ENCODE measurements at regions not wholly inside any gene's neighbourhood (a gene's known extent, or its start where the extent isn't known, plus 50 kb on each side); places are given as distances from the start of the nearest gene placed in this dataset.
"Not testable (repeated sequence)": the region's sequence is repeated elsewhere in the genome, so short reads cannot be mapped to it uniquely, and the experiment has no call there.

GRCh38 chr18:45343365-45343764, 271.9 kb upstream of the SLC14A2 start:
- TF ChIP-seq, protein P1, sequence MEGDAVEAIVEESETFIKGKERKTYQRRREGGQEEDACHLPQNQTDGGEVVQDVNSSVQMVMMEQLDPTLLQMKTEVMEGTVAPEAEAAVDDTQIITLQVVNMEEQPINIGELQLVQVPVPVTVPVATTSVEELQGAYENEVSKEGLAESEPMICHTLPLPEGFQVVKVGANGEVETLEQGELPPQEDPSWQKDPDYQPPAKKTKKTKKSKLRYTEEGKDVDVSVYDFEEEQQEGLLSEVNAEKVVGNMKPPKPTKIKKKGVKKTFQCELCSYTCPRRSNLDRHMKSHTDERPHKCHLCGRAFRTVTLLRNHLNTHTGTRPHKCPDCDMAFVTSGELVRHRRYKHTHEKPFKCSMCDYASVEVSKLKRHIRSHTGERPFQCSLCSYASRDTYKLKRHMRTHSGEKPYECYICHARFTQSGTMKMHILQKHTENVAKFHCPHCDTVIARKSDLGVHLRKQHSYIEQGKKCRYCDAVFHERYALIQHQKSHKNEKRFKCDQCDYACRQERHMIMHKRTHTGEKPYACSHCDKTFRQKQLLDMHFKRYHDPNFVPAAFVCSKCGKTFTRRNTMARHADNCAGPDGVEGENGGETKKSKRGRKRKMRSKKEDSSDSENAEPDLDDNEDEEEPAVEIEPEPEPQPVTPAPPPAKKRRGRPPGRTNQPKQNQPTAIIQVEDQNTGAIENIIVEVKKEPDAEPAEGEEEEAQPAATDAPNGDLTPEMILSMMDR (IDR thresholded peaks at IDR 0.05; ENCODE audit: low read depth, low read length), result no peak
- no peak overlapping the region for H3K4me3 ChIP-seq (ENCODE audit: low read depth, low read length)
- peaks cover 88% of the 10 kb centered on the region for H3K27me3 ChIP-seq (ENCODE audit: insufficient read depth, low read depth, severe bottlenecking)
- H3K36me3 ChIP-seq, result no peaks in the 10 kb centered on the region
- no peak for DNase-seq
- H3K27ac ChIP-seq, result no peak overlapping the region
- peaks cover 5% of the 10 kb centered on the region for H3K9me3 ChIP-seq (ENCODE audit: severe bottlenecking)

DNA sequence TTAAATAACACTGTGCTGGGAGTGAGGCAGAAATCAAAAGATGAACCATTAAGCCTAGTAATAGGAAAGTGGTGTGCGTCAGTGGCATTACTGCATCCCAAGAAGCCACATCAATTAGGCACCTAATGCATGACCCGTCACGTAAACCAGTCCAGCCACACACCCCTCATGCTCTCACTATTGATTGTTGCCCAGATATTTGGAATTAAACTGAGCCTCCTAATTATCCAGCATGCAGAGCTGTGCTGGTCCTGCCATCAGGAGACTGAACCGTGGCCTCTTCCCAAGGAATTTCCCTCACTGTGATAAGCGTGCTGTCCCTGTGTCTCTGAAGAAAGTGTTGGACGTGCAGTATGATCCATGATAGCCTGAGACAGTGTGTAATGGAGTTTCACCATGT, 270.6 kb upstream of the SLC14A2 start:
- peaks cover 91% of the 10 kb centered on the region for H3K27me3 ChIP-seq (ENCODE audit: insufficient read depth, low read depth, severe bottlenecking)
- not testable (repeated sequence) for H3K36me3 ChIP-seq; DNase-seq; H3K4me3 ChIP-seq (ENCODE audit: low read depth, low read length); H3K27ac ChIP-seq; H3K9me3 ChIP-seq (ENCODE audit: severe bottlenecking)

- peaks cover 92% of the 10 kb centered on the region for H3K27me3 ChIP-seq (ENCODE audit: insufficient read depth, low read depth, severe bottlenecking)
- DNase-seq, result no peak
- no peak overlapping the region for H3K4me3 ChIP-seq (ENCODE audit: low read depth, low read length)
- TF ChIP-seq, protein P1 (IDR thresholded peaks at IDR 0.05; ENCODE audit: low read depth, low read length), result no peak
- H3K36me3 ChIP-seq, result no peaks in the 10 kb centered on the region
- H3K9me3 ChIP-seq (ENCODE audit: severe bottlenecking), result peaks cover 5% of the 10 kb centered on the region
- no peak overlapping the region for H3K27ac ChIP-seq
Measured at GRCh38 chr18:45349019-45349418, 266.3 kb upstream of the SLC14A2 start.

- no peak overlapping the region for H3K27ac ChIP-seq
- H3K27me3 ChIP-seq (ENCODE audit: insufficient read depth, low read depth, severe bottlenecking), result peaks cover 92% of the 10 kb centered on the region
- no peak overlapping the region for H3K4me3 ChIP-seq (ENCODE audit: low read depth, low read length)
Measured at GRCh38 chr18:45349467-45349866, 265.8 kb upstream of the SLC14A2 start.

GRCh38 chr18:45350404-45351156, 264.7 kb upstream of the SLC14A2 start:
- TF ChIP-seq, protein P1 (IDR thresholded peaks at IDR 0.05; ENCODE audit: low read depth, low read length), result no peak
- H3K27ac ChIP-seq, result no peak overlapping the region
- peaks cover 93% of the 10 kb centered on the region for H3K27me3 ChIP-seq (ENCODE audit: insufficient read depth, low read depth, severe bottlenecking)
- DNase-seq, result no peak
- no peaks in the 10 kb centered on the region for H3K36me3 ChIP-seq
- peaks cover 5% of the 10 kb centered on the region for H3K9me3 ChIP-seq (ENCODE audit: severe bottlenecking)
- H3K4me3 ChIP-seq (ENCODE audit: low read depth, low read length), result no peak overlapping the region

More at GRCh38 chr18:45349467-45349866, 265.8 kb upstream of the SLC14A2 start:
- Histone ChIP-seq H3K9me3 (ENCODE audit: severe bottlenecking) (peaks cover 5% of the 10 kb centered on the region), H3K36me3 (no peaks in the 10 kb centered on the region)
- TF ChIP-seq, protein P1 (IDR thresholded peaks at IDR 0.05; ENCODE audit: low read depth, low read length), result no peak
- no peak for DNase-seq

DNA sequence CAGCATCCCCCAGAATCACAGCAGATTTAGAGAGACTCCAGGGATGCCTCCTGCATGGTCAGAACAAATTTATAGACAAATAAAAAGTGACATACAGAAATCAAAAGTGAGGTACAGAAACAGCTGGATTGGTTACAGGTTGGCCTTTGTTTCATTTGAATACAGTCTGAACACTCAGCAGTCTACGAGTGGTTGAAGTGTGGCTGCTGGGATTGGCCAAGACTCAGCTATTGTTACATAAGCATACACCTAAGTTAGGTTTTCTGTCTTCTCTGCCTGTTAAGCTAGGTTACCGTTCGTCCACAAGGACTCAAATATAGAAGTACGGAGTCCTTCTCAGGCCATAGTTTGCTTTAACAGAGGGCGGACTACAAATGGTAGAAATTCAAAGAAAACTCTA, 262.4 kb upstream of the SLC14A2 start:
- Histone ChIP-seq H3K27ac (no peak overlapping the region), H3K9me3 (ENCODE audit: severe bottlenecking) (no peaks in the 10 kb centered on the region), H3K27me3 (ENCODE audit: insufficient read depth, low read depth, severe bottlenecking) (peaks cover 95% of the 10 kb centered on the region), H3K4me3 (ENCODE audit: low read depth, low read length) (no peak overlapping the region), H3K36me3 (no peaks in the 10 kb centered on the region)
- TF ChIP-seq, protein P1 (IDR thresholded peaks at IDR 0.05; ENCODE audit: low read depth, low read length), result no peak
- DNase-seq, result no peak

All from WERI-Rb-1 (cell line).